Gastroesophageal sphincter (tissue), 4 donors: ENCODE measurements at regions not wholly inside any gene's neighbourhood (a gene's known extent, or its start where the extent isn't known, plus 50 kb on each side); places are given as distances from the start of the nearest gene placed in this dataset.

Experiments
- ATAC-seq: fragments of 150-250 bp; one replicate; pipeline ENCODE4 v1.9.1; 2016; ENCODE audit warnings: mild to moderate bottlenecking, moderate library complexity
- H3K27ac ChIP-seq, 4 donors: fragments of 200-600 bp; sonication (generic) in 3 of 4; 1 replicate in 3 of 4; 2 replicates in 1 of 4; pipeline ENCODE4 v1.5.1; 2016 to 2019
- H3K27me3 ChIP-seq: fragments of 200-600 bp; sonication (generic); one replicate; pipeline ENCODE4 v1.5.1; 2019
- H3K36me3 ChIP-seq, 2 donors: fragments of 200-600 bp; sonication (generic); one replicate each; pipeline ENCODE4 v1.5.1; 2019; ENCODE audit warnings: control low read depth in 1 of 2
- H3K4me1 ChIP-seq, 3 donors: fragments of 200-600 bp; sonication (generic); 1 replicate in 2 of 3; 2 replicates in 1 of 3; pipeline ENCODE4 v1.5.1; 2016 to 2019; ENCODE audit warnings: control low read depth in 2 of 3
- H3K4me3 ChIP-seq, 2 donors: fragments of 200-600 bp; sonication (generic); one replicate each; pipeline ENCODE4 v1.5.1; 2019; ENCODE audit warnings: mild to moderate bottlenecking in 1 of 2, moderate library complexity in 1 of 2
- H3K9me3 ChIP-seq, 3 donors: fragments of 200-600 bp; sonication (generic); one replicate each; pipeline ENCODE4 v1.5.1; 2017 to 2019; ENCODE audit warnings: control low read depth in 2 of 3
- EP300 ChIP-seq: sonication (generic); formaldehyde crosslinking; IDR thresholded peaks from one replicate; pipeline ENCODE4 v1.6.1; 2017; ENCODE audit warnings: antibody characterized with exemption, mild to moderate bottlenecking
- POLR2A ChIP-seq, 2 donors: fragments of 450-650 bp; IDR thresholded peaks; one replicate each; pipeline ENCODE4 v1.6.1; 2017; ENCODE audit warnings: antibody characterized with exemption in 2 of 2, mild to moderate bottlenecking in 2 of 2, moderate library complexity in 1 of 2
- POLR2AphosphoS5 ChIP-seq: sonication (generic); formaldehyde crosslinking; IDR thresholded peaks from one replicate; pipeline ENCODE4 v1.6.1; 2017; ENCODE audit warnings: antibody characterized with exemption
- WGBS, 2 donors: methylation state at CpG; one replicate each; pipeline ENCODE4 v1.1.5; 2018; ENCODE audit warnings: low coverage in 1 of 2; 5-methylcytosine and 5-hydroxymethylcytosine counted together
- TF ChIP-seq, protein P1 (sequence below), 4 experiments: fragments of 200-600 bp in 2 of 4; fragments of 450-650 bp in 2 of 4; sonication (generic) in 1 of 4; IDR thresholded peaks; one replicate each; pipeline ENCODE4 v1.5.1; 2017 to 2019; ENCODE audit warnings: antibody characterized with exemption in 4 of 4, mild to moderate bottlenecking in 2 of 4, moderate library complexity in 2 of 4

GRCh38 chr14:55908106-55908505 lies 210.1 kb upstream of the PELI2 start:
- 84 to 93% methylated on average over 1 of the region's 1 CpG for WGBS, 2 donors

DNA sequence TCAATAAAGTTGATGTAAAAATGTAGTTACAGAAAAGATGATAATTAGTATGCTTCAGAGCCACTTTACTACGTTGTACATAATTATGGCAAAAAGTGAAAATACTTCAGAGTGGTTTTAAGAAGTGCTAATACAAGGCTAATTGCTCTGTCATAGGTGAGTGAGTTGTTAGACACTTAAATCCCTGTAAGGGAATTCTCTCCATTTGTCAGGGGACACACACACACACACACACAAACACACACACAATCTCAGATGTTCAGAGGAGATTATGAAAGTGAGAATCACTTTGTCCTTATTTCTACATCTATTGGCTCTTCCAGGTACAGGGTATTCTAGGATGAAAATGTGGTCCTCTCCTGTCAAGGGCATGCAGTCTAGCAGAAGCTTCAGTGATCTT lies 208.3 kb upstream of the PELI2 start:
- Histone ChIP-seq H3K27ac (no peak overlapping the region), H3K36me3 (no peaks in the 10 kb centered on the region), H3K4me1 (peaks cover 0 to 13% (median 0%) of the 10 kb centered on the region in 3 donors), H3K9me3 (no peaks in the 10 kb centered on the region), H3K27me3 (no peaks in the 10 kb centered on the region), H3K4me3 (no peak overlapping the region)
- no peak for TF ChIP-seq EP300
- TF ChIP-seq, protein P1, sequence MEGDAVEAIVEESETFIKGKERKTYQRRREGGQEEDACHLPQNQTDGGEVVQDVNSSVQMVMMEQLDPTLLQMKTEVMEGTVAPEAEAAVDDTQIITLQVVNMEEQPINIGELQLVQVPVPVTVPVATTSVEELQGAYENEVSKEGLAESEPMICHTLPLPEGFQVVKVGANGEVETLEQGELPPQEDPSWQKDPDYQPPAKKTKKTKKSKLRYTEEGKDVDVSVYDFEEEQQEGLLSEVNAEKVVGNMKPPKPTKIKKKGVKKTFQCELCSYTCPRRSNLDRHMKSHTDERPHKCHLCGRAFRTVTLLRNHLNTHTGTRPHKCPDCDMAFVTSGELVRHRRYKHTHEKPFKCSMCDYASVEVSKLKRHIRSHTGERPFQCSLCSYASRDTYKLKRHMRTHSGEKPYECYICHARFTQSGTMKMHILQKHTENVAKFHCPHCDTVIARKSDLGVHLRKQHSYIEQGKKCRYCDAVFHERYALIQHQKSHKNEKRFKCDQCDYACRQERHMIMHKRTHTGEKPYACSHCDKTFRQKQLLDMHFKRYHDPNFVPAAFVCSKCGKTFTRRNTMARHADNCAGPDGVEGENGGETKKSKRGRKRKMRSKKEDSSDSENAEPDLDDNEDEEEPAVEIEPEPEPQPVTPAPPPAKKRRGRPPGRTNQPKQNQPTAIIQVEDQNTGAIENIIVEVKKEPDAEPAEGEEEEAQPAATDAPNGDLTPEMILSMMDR (IDR thresholded peaks at IDR 0.05) = no peak
- no peak for TF ChIP-seq POLR2A (IDR thresholded peaks at IDR 0.05)
- no peak for TF ChIP-seq POLR2AphosphoS5
- 92 to 100% methylated on average over 1 of the region's 1 CpG for WGBS, 2 donors
- ATAC-seq = no peak

More at GRCh38 chr14:55908106-55908505, 210.1 kb upstream of the PELI2 start:
- no peaks in the 10 kb centered on the region for H3K9me3 ChIP-seq
- ATAC-seq = no peak
- H3K27me3 ChIP-seq = no peaks in the 10 kb centered on the region
- TF ChIP-seq POLR2A (IDR thresholded peaks at IDR 0.05) = no peak
- no peak for TF ChIP-seq POLR2AphosphoS5
- no peak for TF ChIP-seq EP300
- TF ChIP-seq, protein P1 (IDR thresholded peaks at IDR 0.05) = no peak
- no peak overlapping the region for H3K4me3 ChIP-seq
- H3K4me1 ChIP-seq = no peaks in the 10 kb centered on the region
- no peaks in the 10 kb centered on the region for H3K36me3 ChIP-seq
- H3K27ac ChIP-seq = no peak overlapping the region

- H3K27me3 ChIP-seq = no peaks in the 10 kb centered on the region
- 100% methylated on average over 2 of the region's 2 CpGs; no CpG with 5 or more reads in 1 of the 2 donors for WGBS, 2 donors
- no peaks in the 10 kb centered on the region for H3K36me3 ChIP-seq
- H3K27ac ChIP-seq = no peak overlapping the region
- no peak for ATAC-seq
- H3K4me3 ChIP-seq = no peak overlapping the region
- TF ChIP-seq POLR2AphosphoS5 = no peak
- TF ChIP-seq EP300 = no peak
- TF ChIP-seq POLR2A (IDR thresholded peaks at IDR 0.05) = no peak
- TF ChIP-seq, protein P1 (IDR thresholded peaks at IDR 0.05) = no peak
- no peaks in the 10 kb centered on the region for H3K9me3 ChIP-seq
- peaks cover 0 to 13% (median 0%) of the 10 kb centered on the region in 3 donors for H3K4me1 ChIP-seq
Observed at GRCh38 chr14:55910601-55911243, 207.5 kb upstream of the PELI2 start.

DNA sequence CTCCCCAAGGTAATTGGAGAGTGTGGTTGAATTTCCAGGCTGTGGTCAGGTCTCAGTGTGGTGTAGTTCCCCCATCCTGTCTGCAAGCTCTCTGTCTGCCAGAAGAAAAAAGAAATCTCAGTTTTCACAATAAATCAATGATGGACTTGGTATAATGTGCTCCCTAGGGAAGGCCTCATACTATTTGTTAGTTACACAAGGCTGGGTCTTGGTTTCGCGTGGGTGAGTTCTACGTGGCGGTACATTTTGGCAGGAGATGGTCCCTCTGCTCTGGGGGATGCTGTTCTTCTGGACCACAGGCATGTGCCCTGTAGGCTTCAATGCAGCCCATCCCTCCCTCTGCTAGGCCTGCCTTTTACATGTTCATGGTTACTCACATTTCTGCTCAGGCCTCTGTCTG lies 206.4 kb upstream of the PELI2 start:
- Histone ChIP-seq H3K27ac (no peak overlapping the region), H3K4me3 (no peak overlapping the region)
- ATAC-seq = no peak

More for the DNA sequence above, 206.4 kb upstream of the PELI2 start:
- TF ChIP-seq POLR2AphosphoS5 (no peak), EP300 (no peak), POLR2A (IDR thresholded peaks at IDR 0.05) (no peak)
- TF ChIP-seq, protein P1 (IDR thresholded peaks at IDR 0.05) = no peak
- Histone ChIP-seq H3K27me3 (no peaks in the 10 kb centered on the region), H3K36me3 (no peaks in the 10 kb centered on the region), H3K4me1 (peaks cover 0 to 13% (median 0%) of the 10 kb centered on the region in 3 donors), H3K9me3 (no peaks in the 10 kb centered on the region)
- 80 to 100% methylated on average over 1 of the region's 4 CpGs for WGBS, 2 donors
